ENCODE measurements at regions not wholly inside any gene's neighbourhood (a gene's known extent, or its start where the extent isn't known, plus 50 kb on each side); places are given as distances from the start of the nearest gene placed in this dataset.
"Not testable (repeated sequence)": the region's sequence is repeated elsewhere in the genome, so short reads cannot be mapped to it uniquely, and the experiment has no call there.

DNA sequence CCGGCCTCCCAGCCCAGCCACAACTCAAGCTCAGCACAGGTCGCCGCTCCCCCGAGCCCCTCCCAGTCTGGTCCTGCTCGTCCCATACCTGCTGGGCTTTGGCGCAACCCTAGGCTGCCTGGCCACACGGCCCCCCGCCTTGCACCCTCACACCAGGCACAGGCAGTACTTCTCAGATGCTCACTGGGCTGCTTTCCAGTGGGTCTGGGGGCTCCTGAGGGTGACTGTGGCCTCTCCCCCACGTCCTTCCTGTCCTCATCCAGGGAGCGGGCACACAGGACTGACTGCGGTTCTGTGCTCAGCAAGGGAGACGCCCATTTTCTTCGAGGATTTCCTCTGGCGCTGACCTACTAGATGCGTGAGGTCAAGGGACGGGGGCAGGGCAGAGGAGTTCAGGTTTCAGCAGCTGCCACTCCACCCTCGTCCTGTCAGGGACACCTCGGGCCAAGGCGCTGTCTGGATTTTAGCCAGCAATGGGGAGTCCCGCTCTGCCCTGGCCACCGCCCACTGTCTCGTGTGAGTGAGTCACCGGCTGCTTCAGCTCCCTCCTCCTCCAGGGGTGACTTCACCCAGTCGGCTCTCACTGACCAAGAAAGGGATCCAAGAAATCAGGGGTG, 115.8 kb downstream of the NPIPB11 start (continued):
- TF ChIP-seq ZBTB2 (IDR thresholded peaks at IDR 0.05), result no peak; the same call in 1 of the 2 replicates
- TF ChIP-seq BCOR (IDR thresholded peaks at IDR 0.05), result 0 out of 2 replicates have a peak, but pooled peaks have one; percentile 8
- TF ChIP-seq CBX2 (IDR thresholded peaks at IDR 0.05; ENCODE audit: insufficient read depth, low read length, poor library complexity, severe bottlenecking), result no peak
- TF ChIP-seq TBP (optimal IDR thresholded peaks at IDR 0.05; ENCODE audit: low read depth, low read length), result peak; percentile 32
- TF ChIP-seq GATAD2B (IDR thresholded peaks at IDR 0.05; ENCODE audit: borderline replicate concordance), result no peak
- peak; percentile 92 for TF ChIP-seq CTBP1 (IDR thresholded peaks at IDR 0.05; ENCODE audit: borderline replicate concordance)
- TF ChIP-seq, protein P1, sequence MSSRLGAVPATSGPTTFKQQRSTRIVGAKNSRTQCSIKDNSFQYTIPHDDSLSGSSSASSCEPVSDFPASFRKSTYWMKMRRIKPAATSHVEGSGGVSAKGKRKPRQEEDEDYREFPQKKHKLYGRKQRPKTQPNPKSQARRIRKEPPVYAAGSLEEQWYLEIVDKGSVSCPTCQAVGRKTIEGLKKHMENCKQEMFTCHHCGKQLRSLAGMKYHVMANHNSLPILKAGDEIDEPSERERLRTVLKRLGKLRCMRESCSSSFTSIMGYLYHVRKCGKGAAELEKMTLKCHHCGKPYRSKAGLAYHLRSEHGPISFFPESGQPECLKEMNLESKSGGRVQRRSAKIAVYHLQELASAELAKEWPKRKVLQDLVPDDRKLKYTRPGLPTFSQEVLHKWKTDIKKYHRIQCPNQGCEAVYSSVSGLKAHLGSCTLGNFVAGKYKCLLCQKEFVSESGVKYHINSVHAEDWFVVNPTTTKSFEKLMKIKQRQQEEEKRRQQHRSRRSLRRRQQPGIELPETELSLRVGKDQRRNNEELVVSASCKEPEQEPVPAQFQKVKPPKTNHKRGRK (tag; IDR thresholded peaks at IDR 0.05), result no peak
- no peak for TF ChIP-seq HMG20A (CRISPR knock-in tag; conservative IDR thresholded peaks at IDR 0.05)
- peak in 1 of 2 experiments; percentile 45; a peak in 1 of 4 replicates for TF ChIP-seq TRIM24 (IDR thresholded peaks at IDR 0.05)
- TF ChIP-seq ZNF175 (CRISPR knock-in tag; IDR thresholded peaks at IDR 0.05; ENCODE audit: low read depth), result peak; percentile 71; the same call in 1 of the 2 replicates

- DNase-seq (ENCODE audit: extremely low read depth in 1 of 4, low spot score in 3 of 4); intact Hi-C loops (cut with micrococcal nuclease); H4K20me1 ChIP-seq (replicated peaks; ENCODE audit: control insufficient read depth, insufficient read depth, low read length); H3K4me3 ChIP-seq; POLR2A ChIA-PET; H3K9me1 ChIP-seq (ENCODE audit: control insufficient read depth, insufficient read depth, low read length); H2AFZ ChIP-seq (ENCODE audit: low read depth, low read length); H3K4me2 ChIP-seq (ENCODE audit: insufficient read depth, low read length); FAIRE-seq; H3K27ac ChIP-seq (ENCODE audit: extremely low read depth, low read depth, low read length); H3K27me3 ChIP-seq (ENCODE audit: control insufficient read depth in 2 of 2, insufficient read depth in 2 of 2, low read length in 2 of 2); CTCF ChIA-PET (ENCODE audit: low intra/inter-chr PET ratio); BruUV-seq (replicated peaks); H3K36me3 ChIP-seq (ENCODE audit: control insufficient read depth, insufficient read depth, low read length); ATAC-seq; H3K9me3 ChIP-seq (replicated peaks; ENCODE audit: control insufficient read depth, insufficient read depth, low read depth, low read length); H3K79me2 ChIP-seq (ENCODE audit: control insufficient read depth, insufficient read depth, low read length); in situ Hi-C loops (cut with MboI): not testable (repeated sequence)
- H3K4me1 ChIP-seq (replicated peaks in 1 of 2; ENCODE audit: control insufficient read depth in 2 of 2, insufficient read depth in 2 of 2, low read length in 2 of 2), result peaks cover 5 to 60% of the 10 kb centered on the region in 2 experiments; a peak in 3 of 5 replicates
- peak overlapping the region in 1 of 2 experiments; percentile 52; a peak in 1 of 4 replicates for H3K9ac ChIP-seq (ENCODE audit: insufficient read depth in 1 of 2, low read depth in 2 of 2, low read length in 2 of 2)
- 75% methylated on average over 5 of the region's 13 CpGs for WGBS (ENCODE audit: insufficient coverage, low coverage, missing lambda C conversion rate)
Measured at GRCh38 chr16:29289516-29290239, 116.8 kb downstream of the NPIPB11 start.

Data from K562 (cell line).